ENCODE measurements at regions not wholly inside any gene's neighbourhood (a gene's known extent, or its start where the extent isn't known, plus 50 kb on each side); places are given as distances from the start of the nearest gene placed in this dataset.

DNA sequence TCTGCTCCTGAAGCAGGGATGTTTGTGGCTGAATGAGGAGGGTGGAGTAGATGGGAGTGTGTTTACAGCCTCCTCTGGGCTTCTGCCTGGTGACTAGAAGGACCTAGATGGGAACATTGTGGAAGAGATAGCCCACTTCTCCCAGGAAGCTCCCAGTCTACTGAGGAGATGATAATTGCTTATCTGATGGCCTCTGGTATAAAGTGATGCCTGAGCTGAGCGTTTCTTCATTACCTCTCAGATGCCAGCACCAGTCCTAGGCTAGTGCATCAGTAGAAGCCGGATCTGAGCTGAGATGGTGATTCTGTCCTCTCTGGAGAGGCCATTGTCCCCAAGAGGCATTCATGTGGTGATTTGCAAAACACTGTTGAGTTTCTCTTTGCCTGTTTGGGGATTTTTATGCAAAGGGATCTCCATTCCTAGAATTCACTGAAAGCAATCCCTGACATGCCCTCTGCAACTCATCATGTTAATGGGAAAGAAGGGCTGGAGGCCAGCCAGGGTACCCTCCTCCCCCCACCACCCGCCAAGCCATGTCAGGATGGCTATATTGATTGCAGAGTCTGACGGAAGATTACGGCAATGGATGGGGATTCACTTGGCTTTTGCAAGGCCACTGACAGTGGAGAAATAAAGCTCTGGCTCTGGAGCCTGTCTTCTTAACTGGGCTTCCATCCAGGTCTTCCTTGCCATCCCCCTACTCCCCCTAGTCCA lies 166.4 kb upstream of the ROPN1 start:
- no peak for DNase-seq (ENCODE audit: low spot score)
- intact Hi-C loops (cut with DNase I): no loop called here
- no peak for ATAC-seq

DNA sequence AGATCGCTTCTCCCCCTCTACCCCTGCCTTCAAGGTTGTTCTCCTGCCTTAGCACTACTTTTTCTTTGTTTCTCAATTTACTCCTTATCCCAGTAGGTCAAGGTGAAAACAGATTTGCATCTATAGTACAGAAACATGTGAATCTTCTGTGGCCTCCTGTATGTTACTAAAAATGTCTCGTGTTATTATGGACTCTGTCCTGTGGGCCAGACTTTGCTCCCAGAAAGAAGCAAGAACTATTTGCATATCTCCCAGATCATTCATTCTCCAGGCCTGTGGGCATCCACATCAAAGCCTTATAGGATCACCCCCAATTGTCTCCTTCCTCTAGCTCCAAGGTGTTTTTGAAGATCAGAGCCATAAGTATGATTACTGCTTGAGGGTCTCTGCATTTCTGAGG lies 169.5 kb upstream of the ROPN1 start:
- intact Hi-C loops (cut with DNase I): loop anchor here (10.0 kb wide), 1 partner anchor 273 kb away; no protein-coding TSS in a partner anchor
- no peak for DNase-seq (ENCODE audit: low spot score)
- no peak for ATAC-seq

DNA sequence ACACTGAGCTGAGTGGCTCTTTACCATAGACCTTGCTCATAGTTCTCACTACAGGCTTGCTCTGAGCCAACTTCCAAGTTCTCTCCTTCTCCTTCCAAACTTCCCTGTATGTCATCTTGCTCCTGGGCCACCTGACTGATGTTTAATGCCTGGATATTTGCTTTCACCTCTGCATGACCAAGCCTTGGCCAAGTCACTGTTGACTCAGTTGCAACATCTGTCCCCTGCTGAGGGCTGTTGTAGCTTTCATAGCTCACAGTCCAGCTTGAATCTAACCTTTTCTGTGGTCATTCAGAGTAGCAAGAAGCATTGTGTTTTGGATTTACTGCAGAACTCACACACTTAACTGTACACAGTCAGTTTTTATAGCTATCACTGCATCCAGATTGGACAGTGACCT lies 171.8 kb upstream of the ROPN1 start:
- ATAC-seq (no peak), DNase-seq (ENCODE audit: low spot score) (no peak)
- intact Hi-C loops (cut with DNase I): loop anchor here (10.0 kb wide), 1 partner anchor 271 kb away; no protein-coding TSS in a partner anchor

DNA sequence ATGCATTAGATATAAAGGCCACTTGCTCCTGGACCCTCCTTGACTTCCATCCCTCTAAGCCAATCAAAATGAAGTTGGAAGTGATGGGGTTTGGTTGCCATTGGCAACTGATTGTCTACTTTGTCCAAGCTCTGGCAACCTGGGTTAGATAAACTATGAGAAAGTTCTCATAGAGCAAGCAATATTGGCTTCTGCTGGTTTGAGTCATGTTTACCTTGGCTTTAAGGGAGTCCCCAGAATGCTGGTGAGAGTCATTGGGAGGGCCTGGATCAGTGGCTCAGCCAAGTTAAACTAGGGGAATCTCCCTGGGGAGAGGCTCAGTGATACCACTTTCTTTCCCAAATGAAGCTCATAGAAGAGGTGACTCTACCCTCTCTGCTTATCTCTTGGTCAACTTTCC lies 176.3 kb upstream of the ROPN1 start:
- intact Hi-C loops (cut with DNase I): loop anchor here (10.0 kb wide), 1 partner anchor 267 kb away; no protein-coding TSS in a partner anchor
- DNase-seq (ENCODE audit: low spot score) (no peak), ATAC-seq (no peak)

DNA sequence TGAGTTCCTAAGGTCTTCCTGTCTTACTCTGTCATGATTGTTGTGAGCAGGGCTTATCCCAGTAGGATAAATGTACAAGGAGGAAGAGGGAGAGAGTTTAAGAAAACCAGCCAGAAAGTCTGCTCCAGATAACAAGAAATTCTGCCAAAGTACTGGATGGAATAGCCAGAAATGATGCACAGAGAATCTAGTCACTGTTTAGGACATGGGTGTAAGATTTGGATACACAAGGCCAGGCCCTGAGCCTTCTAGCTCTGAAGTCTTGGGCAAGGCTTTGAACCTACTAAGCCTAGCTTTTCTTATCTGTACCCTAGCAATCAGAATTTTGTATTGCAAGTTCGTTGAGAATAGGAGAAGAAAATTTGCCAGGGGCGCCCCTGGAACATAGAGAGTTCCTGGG lies 180.4 kb upstream of the ROPN1 start:
- DNase-seq (ENCODE audit: low spot score): no peak
- no peak for ATAC-seq
- intact Hi-C loops (cut with DNase I): no loop called here

DNA sequence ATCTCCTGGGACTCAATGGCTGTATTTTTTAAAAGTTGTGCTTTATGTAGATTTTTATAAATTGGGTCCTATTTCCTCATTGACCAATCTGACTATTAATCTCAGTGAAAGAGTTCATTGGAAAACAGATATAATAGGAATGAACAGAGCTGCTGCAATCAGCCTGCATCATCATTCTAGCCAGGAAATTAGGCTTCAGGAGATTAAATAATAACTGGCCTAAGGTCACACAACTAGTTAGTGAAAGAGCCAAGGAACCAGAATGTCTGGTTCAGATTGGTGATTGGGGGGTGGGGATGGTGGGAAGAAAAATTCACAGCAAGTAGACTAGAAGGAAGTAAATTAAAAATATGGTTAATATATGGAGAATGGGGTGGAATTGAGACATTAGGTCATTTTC lies 180.9 kb upstream of the ROPN1 start:
- ATAC-seq: no peak
- intact Hi-C loops (cut with DNase I): no loop called here
- DNase-seq (ENCODE audit: low spot score): no peak

DNA sequence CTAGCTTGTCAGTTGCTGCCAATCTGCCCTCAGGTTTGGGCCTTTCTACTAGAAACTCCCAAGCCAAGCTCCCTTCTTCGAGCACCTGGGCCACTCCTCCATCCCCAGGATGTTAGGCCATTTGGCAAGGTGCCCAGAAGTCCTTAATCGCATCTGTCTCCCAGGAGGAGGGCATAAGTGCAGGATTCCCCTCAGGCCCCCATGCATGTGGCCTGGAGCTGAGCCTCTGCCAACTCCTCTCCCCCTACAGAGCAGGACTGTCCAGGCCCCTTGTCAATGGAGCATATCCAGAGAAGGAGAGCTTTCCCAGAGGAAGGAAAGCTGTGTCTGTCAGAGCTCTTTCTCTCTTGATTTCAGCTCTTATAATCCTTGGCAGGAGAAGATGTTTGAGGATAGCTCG lies 182.6 kb upstream of the ROPN1 start:
- no peak for ATAC-seq
- DNase-seq (ENCODE audit: low spot score): no peak
- intact Hi-C loops (cut with DNase I): no loop called here

DNA sequence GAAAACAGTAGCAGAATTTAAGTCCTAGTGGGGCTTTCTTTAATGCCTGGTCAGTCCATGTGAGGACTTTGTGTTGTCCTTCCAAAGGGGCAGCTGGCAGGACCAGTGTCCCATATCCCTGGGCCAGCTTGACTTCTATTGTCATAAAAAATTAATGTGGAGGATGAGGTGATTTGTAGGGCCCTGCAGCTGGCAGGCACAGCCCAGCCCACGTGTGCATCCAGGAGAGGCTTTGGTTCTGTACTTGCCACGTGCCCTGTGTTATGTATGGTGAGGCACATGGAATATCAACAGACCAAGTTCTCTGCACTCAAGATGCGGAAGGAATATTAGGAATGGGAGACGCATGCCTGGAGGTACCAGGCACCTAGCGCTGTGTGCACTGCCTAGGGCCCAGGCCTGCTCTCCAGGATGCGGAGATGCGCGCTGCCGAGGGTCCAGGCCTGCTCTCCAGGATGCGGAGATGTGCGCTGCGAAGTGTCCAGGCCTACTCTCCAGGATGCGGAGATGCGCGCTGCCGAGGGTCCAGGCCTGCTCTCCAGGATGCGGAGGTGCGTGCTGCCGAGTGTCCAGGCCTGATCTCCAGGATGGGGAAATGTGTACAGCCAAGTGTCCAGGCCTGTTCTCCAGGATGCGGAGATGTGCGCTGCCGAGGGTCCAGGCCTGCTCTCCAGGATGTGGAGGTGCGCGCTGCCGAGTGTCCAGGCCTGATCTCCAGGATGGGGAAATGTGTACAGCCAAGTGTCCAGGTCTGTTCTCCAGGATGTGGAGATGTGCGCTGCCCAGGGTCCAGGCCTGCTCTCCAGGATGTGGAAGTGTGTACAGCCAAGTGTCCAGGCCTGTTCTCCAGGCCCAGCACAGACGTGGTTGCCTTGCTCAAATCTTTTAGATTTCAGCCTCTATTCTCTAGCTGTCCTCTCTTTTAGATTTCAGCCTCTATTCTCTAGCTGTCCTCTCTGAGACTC lies 183.3 kb upstream of the ROPN1 start:
- no peak for ATAC-seq
- intact Hi-C loops (cut with DNase I): no loop called here

DNA sequence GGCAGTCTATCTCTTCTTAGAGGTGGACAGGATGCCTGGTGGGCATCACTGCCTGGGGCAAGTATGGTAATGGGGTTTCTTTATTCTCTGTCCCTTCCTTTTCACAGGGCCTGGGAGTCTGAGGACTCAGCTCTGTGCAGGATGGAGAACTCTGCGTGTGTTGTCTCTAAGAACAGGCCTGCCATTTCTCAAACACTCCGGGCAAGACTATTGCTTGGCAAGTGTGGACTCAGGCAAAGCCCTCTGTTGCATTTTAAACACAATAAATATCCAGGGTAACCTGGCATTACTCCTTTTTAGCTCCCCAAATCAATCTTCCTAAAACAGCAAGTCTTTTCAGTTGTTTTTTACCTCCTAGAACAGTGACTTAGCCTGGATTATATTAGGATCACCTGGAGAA lies 185.1 kb upstream of the ROPN1 start:
- intact Hi-C loops (cut with DNase I): no loop called here
- DNase-seq (ENCODE audit: low spot score) (no peak), ATAC-seq (no peak)

More for the DNA sequence above, 183.3 kb upstream of the ROPN1 start:
- no peak for DNase-seq (ENCODE audit: low spot score)

DNA sequence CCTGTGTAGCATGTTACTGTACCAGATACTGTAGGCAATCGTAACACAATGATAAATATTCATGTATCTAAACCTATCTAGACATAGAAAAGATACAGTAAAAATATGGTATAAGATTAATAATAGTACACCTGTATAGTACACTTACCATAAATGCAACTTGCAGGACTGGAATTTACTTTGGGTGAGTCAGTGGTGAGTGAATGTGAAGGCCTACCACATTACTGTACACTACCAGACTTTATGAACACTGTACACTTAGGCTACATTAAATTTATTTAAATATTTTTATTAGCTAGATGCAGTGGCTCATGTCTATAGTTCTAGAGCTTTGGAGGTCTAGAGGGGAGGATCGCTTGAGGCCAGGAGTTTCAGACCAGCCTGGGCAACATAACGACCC lies 186.6 kb upstream of the ROPN1 start:
- ATAC-seq (no peak), DNase-seq (ENCODE audit: low spot score) (no peak)
- intact Hi-C loops (cut with DNase I): no loop called here

DNA sequence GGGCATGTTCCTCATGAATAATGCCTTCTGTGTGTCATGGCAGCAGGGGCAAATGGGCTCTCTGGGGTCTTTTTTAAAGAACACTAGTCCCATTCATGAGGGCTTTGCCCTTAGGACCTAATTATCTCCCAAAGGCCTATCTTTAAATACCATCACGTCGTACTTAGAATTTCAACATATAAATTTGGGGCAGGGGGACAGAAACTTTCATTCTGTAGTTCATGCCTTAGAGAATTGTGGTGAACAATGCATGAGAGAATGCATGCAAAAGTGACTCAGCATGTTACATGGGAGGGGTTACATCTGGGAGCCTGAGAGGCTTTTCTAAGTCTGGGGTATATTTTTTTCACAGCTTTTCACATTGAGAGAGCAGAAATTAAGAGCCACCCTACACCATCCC lies 208.5 kb upstream of the ROPN1 start:
- no peak for ATAC-seq
- no peak for DNase-seq (ENCODE audit: low spot score)
- intact Hi-C loops (cut with DNase I): no loop called here

DNA sequence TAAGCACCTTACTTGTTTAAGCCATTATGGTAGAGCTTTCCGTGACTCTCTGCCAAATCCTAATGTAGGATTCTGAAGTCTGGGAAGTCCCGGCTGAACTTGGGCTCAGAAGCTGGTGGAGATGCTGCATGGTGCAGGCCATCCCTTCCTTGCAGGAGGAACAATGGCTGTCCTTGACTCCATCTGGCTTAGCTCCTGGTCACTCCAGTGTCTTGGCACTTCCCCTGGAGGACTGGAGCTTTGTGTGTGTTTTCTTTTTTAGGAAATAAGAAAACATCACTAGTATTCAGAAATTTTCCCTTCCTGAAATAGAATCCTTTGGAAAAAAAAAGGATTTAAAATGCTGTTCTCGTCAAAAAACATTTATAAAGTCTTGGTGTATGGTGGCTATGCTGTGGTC lies 209.3 kb upstream of the ROPN1 start:
- intact Hi-C loops (cut with DNase I): no loop called here
- DNase-seq (ENCODE audit: low spot score) (no peak), ATAC-seq (no peak)

DNA sequence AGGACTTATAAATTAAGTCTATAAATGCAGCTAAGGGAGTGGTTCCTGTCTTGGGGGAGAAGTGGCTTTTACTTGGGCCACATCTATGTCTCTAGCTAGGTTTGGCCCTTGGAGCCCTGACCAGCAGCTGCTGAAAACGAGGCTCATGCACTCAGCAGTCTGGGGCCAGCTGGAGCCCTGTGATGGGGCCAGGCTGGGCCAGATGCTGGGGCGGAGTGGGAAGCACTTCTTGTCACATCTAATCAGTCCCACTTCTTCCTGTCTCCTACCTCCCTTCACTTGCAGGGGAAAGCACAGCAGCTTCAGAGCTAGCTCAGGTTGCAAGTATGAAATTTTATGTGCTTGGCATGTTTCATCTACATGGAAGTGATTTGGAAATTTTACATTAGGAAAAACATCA lies 209.9 kb upstream of the ROPN1 start:
- ATAC-seq: no peak
- no peak for DNase-seq (ENCODE audit: low spot score)
- intact Hi-C loops (cut with DNase I): no loop called here

DNA sequence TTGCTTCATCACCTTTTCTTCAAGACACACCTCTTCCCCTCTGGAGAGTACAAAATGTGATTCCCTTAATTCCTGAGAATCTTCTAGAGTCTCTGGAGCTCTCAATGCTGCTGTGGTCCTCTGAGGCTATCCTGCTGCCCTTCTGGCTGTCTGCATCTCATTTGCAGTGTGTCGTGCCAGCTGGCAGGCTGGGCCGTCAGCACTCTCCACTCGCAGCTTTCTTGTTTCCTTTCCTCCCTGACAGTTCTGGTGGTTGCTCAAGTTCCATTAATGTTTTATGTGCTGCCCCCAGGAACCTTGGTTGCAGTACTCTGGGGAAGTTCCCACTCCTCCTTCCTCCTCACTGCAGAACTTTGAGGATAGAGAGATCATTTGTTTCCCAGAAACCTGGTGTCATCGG lies 210.8 kb upstream of the ROPN1 start:
- DNase-seq (ENCODE audit: low spot score): no peak
- ATAC-seq: peak; percentile 84
- intact Hi-C loops (cut with DNase I): no loop called here

DNA sequence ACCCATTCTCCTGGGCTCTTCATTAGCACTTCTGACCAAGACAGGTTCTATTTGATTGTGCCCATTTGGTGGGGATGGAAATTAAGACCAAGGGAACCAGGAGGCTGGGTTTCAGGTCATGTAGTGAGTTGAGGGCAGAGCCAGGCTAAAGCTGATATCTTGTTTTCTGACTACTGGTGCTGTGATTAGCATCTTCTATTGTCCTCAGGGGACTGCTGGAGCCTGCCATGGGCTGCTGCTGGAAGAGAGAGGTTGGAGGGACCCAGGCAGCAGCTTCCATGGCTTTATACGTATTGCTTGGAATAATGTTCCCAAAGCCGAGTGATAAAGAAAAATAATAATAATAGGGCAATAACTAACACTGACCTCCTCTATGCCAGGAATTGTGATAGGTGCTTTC lies 211.4 kb upstream of the ROPN1 start:
- intact Hi-C loops (cut with DNase I): no loop called here
- DNase-seq (ENCODE audit: low spot score): no peak
- ATAC-seq: no peak

DNA sequence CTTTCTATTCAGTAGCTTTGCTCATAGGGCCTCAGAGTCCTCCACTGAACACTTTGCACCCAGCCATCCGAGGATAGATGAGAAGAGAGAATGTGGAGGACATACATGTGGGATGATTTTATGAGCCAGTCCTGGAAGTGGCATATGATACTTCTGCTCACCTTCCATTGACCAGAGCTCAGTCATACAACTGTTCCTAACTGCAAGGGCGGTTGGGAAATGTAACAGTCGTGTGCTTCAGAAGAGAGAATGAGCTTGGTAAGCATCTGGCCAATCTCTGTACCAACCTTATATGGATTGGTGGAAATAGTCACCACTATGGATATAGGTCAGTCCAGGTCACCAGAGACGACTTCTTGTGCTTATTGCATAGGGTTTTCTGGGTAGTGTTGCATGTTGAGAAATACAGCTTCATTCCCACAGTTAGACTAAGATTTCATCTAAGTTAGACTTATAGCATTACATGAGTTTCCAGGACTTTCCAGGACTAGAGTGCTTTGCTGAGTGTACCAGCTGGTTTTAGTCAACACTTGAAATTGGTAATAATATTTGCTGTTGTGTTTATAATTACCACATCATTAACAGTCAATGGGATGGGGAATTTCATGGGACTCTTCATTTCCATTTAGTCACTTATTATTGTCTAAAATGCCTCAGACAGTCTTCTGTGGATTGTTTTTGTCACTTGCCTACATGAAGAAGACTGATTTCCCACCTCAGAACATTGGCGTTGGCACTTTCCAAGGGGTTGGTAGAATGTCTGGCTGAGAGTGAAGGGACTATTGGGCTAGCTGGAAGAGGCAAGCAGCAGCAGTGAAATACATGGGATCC lies 214.5 kb upstream of the ROPN1 start:
- intact Hi-C loops (cut with DNase I): no loop called here
- ATAC-seq (no peak), DNase-seq (ENCODE audit: low spot score) (no peak)

DNA sequence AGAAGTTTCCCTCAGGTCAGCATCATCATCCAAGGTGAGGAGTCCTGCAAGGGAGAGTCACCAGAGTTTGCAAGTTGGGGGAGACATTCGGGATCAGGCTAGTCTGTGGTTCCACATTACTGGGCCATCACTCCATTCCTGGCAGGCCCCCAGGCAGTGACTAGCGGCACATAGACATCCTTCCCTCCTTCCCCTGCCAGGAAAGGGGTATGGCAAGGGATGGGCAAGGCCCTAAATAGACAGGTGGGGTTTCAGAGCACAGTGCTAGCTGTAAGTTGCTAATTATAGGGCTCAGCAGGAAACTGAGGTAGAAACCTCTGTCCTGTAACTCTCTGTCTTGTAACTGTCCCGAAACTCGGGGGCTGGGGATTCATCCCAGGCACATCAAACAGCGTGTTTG lies 215.2 kb upstream of the ROPN1 start:
- no peak for DNase-seq (ENCODE audit: low spot score)
- no peak for ATAC-seq
- intact Hi-C loops (cut with DNase I): no loop called here

DNA sequence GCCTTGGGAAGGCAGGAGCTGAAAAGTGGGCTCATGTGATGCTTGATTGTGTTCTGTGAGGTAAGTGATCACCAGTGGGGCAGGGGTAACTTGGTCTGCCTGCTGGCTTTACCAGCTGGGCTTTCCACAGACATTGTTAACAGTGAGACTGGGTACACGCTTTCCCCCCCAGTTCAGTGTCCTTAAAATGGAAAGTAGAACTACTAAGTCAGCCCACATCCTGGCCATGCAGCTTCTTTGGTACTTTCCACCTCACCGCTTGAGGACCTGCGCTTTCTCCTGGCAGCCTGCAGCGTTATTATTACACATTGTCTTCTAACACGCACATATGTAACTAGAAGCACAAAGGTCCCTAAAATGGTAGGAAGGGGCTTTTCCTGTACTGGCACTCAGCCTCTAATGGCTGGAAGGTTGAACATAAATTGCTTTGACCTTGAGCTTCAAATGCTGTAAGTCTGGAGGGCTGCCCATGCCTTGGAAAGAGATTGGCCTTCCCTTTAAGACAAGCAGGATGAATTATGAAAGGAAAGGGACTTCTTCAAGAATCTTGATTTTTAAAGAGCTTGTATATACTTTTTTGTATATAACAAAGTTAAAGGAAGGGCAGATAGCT lies 216.1 kb upstream of the ROPN1 start:
- DNase-seq (ENCODE audit: low spot score): no peak
- intact Hi-C loops (cut with DNase I): no loop called here
- no peak for ATAC-seq

DNA sequence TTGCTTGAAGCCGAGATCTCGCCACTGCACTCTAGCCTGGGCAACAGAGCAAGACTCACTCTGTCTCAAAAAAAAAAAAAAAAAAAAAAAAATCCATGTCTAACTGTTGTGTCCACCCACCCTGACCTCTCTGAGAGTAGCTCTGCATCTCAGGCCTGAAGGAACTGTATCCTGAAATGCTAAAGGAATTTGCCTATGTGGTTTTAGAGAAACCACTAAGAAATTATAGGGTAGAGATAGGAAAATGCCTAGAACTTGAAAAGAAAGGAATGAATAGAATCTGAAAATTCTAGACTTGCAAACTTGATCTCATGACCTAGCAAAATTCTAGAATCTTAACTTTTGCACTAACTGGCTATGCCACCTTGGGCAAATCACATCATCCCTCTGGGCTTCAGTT lies 217.5 kb upstream of the ROPN1 start:
- no peak for DNase-seq (ENCODE audit: low spot score)
- intact Hi-C loops (cut with DNase I): no loop called here
- ATAC-seq: no peak

All from sciatic nerve (tissue), 2 donors.